GM23338 (cell line): ENCODE measurements at regions not wholly inside any gene's neighbourhood (a gene's known extent, or its start where the extent isn't known, plus 50 kb on each side); places are given as distances from the start of the nearest gene placed in this dataset.
A peak's percentile ranks its signal among the peaks of the same experiment; 100 is the strongest.
"Not testable (repeated sequence)": the region's sequence is repeated elsewhere in the genome, so short reads cannot be mapped to it uniquely, and the experiment has no call there.

Source experiments
- ATAC-seq: fragments of 200-7000 bp; cut with Tn5 transposase; 3 replicates; pipeline ENCODE4 v1.9.1; 2020
- DNase-seq: peaks from one replicate; pipeline ENCODE4 v3.0.0-alpha.2; 2015; ENCODE audit warnings: low spot score
- H2AFZ ChIP-seq: fragments of 200-600 bp; sonication (generic); 2 replicates; pipeline ENCODE4 v1.8.0; 2016; ENCODE audit warnings: antibody characterized with exemption, mild to moderate bottlenecking, moderate library complexity
- H3F3A ChIP-seq: fragments of 200-600 bp; sonication (generic); replicated peaks from 2 replicates; pipeline ENCODE4 v1.8.0; 2017; ENCODE audit warnings: antibody characterized with exemption, mixed run types, low read depth
- H3K27ac ChIP-seq: fragments of 200-600 bp; sonication (generic); 2 replicates; pipeline ENCODE4 v1.6.1; 2016; ENCODE audit warnings: low read depth
- H3K27me3 ChIP-seq: fragments of 200-600 bp; sonication (generic); 2 replicates; pipeline ENCODE4 v1.8.0; 2016; ENCODE audit warnings: mild to moderate bottlenecking, mixed run types, moderate library complexity; ENCODE audit not compliant: insufficient read depth
- H3K36me3 ChIP-seq: fragments of 200-600 bp; sonication (generic); 2 replicates; pipeline ENCODE4 v1.8.0; 2016; ENCODE audit warnings: mild to moderate bottlenecking; ENCODE audit not compliant: insufficient read depth
- H3K4me1 ChIP-seq: fragments of 200-600 bp; sonication (generic); 2 replicates; pipeline ENCODE4 v1.8.0; 2016; ENCODE audit warnings: mild to moderate bottlenecking, moderate library complexity; ENCODE audit not compliant: insufficient read depth
- H3K4me2 ChIP-seq: fragments of 200-600 bp; sonication (generic); 2 replicates; pipeline ENCODE4 v1.7.1; 2017; ENCODE audit warnings: mixed run types
- H3K4me3 ChIP-seq: fragments of 200-600 bp; sonication (generic); 2 replicates; pipeline ENCODE4 v1.6.1; 2016; ENCODE audit warnings: mixed run types
- H3K79me2 ChIP-seq: fragments of 200-600 bp; sonication (generic); replicated peaks from 2 replicates; pipeline ENCODE4 v1.8.0; 2017; ENCODE audit warnings: mild to moderate bottlenecking; ENCODE audit not compliant: insufficient read depth
- H3K9me2 ChIP-seq: fragments of 200-600 bp; sonication (generic); 2 replicates; pipeline ENCODE4 v1.8.0; 2017; ENCODE audit not compliant: insufficient read depth
- H4K20me1 ChIP-seq: fragments of 200-600 bp; sonication (generic); replicated peaks from 2 replicates; pipeline ENCODE4 v1.8.0; 2017; ENCODE audit warnings: mild to moderate bottlenecking; ENCODE audit not compliant: insufficient read depth
- H3K27ac Mint-ChIP-seq: 2 replicates; pipeline ENCODE4 v1.8.0; 2020; ENCODE audit warnings: inconsistent platforms, mild to moderate bottlenecking, moderate library complexity, mixed read lengths
- H3K27me3 Mint-ChIP-seq: 3 replicates; pipeline ENCODE4 v1.8.0; 2022; ENCODE audit warnings: low read depth, mild to moderate bottlenecking, moderate library complexity, mixed read lengths, inconsistent platforms; ENCODE audit not compliant: insufficient read depth, poor library complexity
- H3K36me3 Mint-ChIP-seq: 3 replicates; pipeline ENCODE4 v1.8.0; 2021; ENCODE audit warnings: low read depth, mild to moderate bottlenecking, inconsistent platforms, moderate library complexity, mixed read lengths
- H3K4me1 Mint-ChIP-seq: 3 replicates; pipeline ENCODE4 v1.8.0; 2020; ENCODE audit warnings: mild to moderate bottlenecking, inconsistent platforms, mixed read lengths
- H3K4me3 Mint-ChIP-seq: 3 replicates; pipeline ENCODE4 v1.8.0; 2021; ENCODE audit warnings: moderate library complexity, mild to moderate bottlenecking, inconsistent platforms, mixed read lengths
- H3K9me3 Mint-ChIP-seq: 3 replicates; pipeline ENCODE4 v1.8.0; 2020; ENCODE audit warnings: moderate library complexity, mild to moderate bottlenecking, inconsistent platforms, mixed read lengths
- CREB1 ChIP-seq: fragments of 250-450 bp; sonication (Bioruptor Pico); IDR thresholded peaks from 2 replicates; pipeline ENCODE4 v1.5.0; 2020; ENCODE audit warnings: low read depth, mild to moderate bottlenecking, moderate library complexity
- EZH2phosphoT487 ChIP-seq: fragments of 200-600 bp; sonication (generic); IDR thresholded peaks from one replicate; pipeline ENCODE4 v1.8.1; 2018; ENCODE audit warnings: antibody characterized with exemption; ENCODE audit not compliant: unreplicated experiment
- NANOG ChIP-seq: IDR thresholded peaks from 2 replicates; pipeline ENCODE4 v1.6.1; 2016; ENCODE audit warnings: antibody characterized with exemption, borderline replicate concordance
- POLR2AphosphoS5 ChIP-seq: IDR thresholded peaks from 2 replicates; pipeline ENCODE4 v1.6.1; 2016; ENCODE audit warnings: antibody characterized with exemption, low read depth
- STAT1 ChIP-seq: IDR thresholded peaks from one replicate; pipeline ENCODE4 v1.6.1; 2016; ENCODE audit warnings: antibody characterized with exemption; ENCODE audit not compliant: unreplicated experiment
- TF ChIP-seq, protein P1 (sequence below), 2 experiments: fragments of 200-600 bp in 1 of 2; sonication (generic) in 1 of 2; conservative IDR thresholded peaks; 2 replicates each; pipeline versions ENCODE4 v1.5.1 to v1.6.1; 2016 to 2017; ENCODE audit warnings: antibody characterized with exemption in 2 of 2, low read depth in 2 of 2, mild to moderate bottlenecking in 2 of 2, moderate library complexity in 1 of 2
- TF ChIP-seq, protein P2 (sequence below): IDR thresholded peaks from one replicate; pipeline ENCODE4 v1.6.1; 2018; ENCODE audit warnings: antibody characterized with exemption; ENCODE audit not compliant: unreplicated experiment

DNA sequence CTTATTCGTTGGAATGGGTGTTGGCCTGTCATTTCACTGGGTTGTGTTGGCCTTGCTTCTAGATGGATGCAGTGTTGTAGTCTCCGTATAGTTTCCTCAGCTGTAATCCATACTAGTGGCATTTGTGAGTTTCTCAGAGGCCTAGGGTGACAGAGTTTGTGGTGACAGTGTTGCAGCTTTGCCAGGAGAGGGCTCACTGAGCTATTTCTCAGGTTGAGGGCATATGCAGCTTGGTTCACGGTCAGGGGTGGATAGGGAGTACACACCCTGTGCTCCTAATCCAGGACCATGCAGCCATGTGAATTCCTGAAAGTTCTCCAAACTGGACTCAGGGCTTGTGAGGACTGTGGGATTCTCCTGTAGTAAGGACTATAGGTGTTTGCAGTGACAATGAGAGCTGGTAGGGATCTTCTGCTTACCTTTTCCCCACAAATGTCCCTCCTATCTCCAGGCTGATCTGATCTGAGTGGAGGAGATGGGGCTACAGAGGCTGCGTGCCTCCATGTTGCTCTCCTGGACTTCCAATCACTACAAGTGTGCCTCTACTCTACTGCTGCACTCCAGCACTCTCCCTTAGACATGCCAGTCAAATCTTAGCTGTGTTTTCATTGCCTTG, 229.0 kb downstream of the STK31 start:
- Histone ChIP-seq H3K36me3 (no peaks in the 10 kb centered on the region), H3K4me3 (no peak overlapping the region), H3K27me3 (no peaks in the 10 kb centered on the region), H3K27ac (no peak overlapping the region), H3K4me1 (no peaks in the 10 kb centered on the region), H3F3A (no peaks in the 10 kb centered on the region), H2AFZ (peak overlapping the region; percentile 86), H4K20me1 (no peaks in the 10 kb centered on the region), H3K4me2 (no peak overlapping the region), H3K9me2 (peaks cover 5% of the 10 kb centered on the region; the same call in 1 of the 2 replicates), H3K79me2 (no peaks in the 10 kb centered on the region)
- H3K27ac Mint-ChIP-seq, result no peak overlapping the region
- no peak for TF ChIP-seq EZH2phosphoT487
- TF ChIP-seq, protein P1, sequence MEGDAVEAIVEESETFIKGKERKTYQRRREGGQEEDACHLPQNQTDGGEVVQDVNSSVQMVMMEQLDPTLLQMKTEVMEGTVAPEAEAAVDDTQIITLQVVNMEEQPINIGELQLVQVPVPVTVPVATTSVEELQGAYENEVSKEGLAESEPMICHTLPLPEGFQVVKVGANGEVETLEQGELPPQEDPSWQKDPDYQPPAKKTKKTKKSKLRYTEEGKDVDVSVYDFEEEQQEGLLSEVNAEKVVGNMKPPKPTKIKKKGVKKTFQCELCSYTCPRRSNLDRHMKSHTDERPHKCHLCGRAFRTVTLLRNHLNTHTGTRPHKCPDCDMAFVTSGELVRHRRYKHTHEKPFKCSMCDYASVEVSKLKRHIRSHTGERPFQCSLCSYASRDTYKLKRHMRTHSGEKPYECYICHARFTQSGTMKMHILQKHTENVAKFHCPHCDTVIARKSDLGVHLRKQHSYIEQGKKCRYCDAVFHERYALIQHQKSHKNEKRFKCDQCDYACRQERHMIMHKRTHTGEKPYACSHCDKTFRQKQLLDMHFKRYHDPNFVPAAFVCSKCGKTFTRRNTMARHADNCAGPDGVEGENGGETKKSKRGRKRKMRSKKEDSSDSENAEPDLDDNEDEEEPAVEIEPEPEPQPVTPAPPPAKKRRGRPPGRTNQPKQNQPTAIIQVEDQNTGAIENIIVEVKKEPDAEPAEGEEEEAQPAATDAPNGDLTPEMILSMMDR (conservative IDR thresholded peaks at IDR 0.05; ENCODE audit: low read depth in 2 of 2), result peak; percentile 59 to 85
- peak; percentile 99 for ATAC-seq
- peak; percentile 71 for DNase-seq
- no peaks in the 10 kb centered on the region for H3K27me3 Mint-ChIP-seq
- H3K36me3 Mint-ChIP-seq, result no peaks in the 10 kb centered on the region
- H3K4me1 Mint-ChIP-seq, result no peaks in the 10 kb centered on the region
- H3K9me3 Mint-ChIP-seq, result no peaks in the 10 kb centered on the region; the same call in 1 of the 3 replicates
- H3K4me3 Mint-ChIP-seq, result no peak overlapping the region

DNA sequence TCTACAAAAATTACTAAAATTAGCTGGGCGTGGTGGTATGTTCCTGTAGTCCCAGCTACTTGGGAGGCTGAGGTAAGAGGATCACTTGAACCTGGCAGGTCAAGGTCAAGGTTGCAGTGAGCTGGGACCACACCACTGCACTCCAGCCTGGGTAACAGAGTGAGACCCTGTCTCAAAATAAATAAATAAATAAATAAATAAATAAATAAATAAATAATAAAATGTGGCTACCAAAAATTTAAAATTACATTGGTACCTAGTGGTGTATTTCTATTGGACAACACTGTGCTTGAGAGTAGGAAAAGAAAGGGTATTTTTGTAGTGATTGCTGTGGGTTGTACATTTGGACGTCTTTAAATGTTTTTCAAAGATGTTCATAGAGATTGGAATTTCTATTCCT, 229.7 kb downstream of the STK31 start:
- not testable (repeated sequence) for DNase-seq

GRCh38 chr7:23941551-23941950, 231.5 kb downstream of the STK31 start:
- no peak overlapping the region for H3K4me3 Mint-ChIP-seq
- TF ChIP-seq, protein P1 (conservative IDR thresholded peaks at IDR 0.05; ENCODE audit: low read depth in 2 of 2), result no peak
- TF ChIP-seq, protein P2, sequence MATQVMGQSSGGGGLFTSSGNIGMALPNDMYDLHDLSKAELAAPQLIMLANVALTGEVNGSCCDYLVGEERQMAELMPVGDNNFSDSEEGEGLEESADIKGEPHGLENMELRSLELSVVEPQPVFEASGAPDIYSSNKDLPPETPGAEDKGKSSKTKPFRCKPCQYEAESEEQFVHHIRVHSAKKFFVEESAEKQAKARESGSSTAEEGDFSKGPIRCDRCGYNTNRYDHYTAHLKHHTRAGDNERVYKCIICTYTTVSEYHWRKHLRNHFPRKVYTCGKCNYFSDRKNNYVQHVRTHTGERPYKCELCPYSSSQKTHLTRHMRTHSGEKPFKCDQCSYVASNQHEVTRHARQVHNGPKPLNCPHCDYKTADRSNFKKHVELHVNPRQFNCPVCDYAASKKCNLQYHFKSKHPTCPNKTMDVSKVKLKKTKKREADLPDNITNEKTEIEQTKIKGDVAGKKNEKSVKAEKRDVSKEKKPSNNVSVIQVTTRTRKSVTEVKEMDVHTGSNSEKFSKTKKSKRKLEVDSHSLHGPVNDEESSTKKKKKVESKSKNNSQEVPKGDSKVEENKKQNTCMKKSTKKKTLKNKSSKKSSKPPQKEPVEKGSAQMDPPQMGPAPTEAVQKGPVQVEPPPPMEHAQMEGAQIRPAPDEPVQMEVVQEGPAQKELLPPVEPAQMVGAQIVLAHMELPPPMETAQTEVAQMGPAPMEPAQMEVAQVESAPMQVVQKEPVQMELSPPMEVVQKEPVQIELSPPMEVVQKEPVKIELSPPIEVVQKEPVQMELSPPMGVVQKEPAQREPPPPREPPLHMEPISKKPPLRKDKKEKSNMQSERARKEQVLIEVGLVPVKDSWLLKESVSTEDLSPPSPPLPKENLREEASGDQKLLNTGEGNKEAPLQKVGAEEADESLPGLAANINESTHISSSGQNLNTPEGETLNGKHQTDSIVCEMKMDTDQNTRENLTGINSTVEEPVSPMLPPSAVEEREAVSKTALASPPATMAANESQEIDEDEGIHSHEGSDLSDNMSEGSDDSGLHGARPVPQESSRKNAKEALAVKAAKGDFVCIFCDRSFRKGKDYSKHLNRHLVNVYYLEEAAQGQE, result no peak
- TF ChIP-seq NANOG (no peak), POLR2AphosphoS5 (no peak), STAT1 (no peak), EZH2phosphoT487 (no peak), CREB1 (no peak)

More for the DNA sequence above, 229.7 kb downstream of the STK31 start:
- not testable (repeated sequence) for H3K27ac Mint-ChIP-seq, H4K20me1 ChIP-seq, H3K4me1 ChIP-seq, H3K27me3 ChIP-seq, H3K79me2 ChIP-seq, H3K27me3 Mint-ChIP-seq, H3K4me3 Mint-ChIP-seq, H3K4me3 ChIP-seq, ATAC-seq, H3K9me2 ChIP-seq, H3K4me1 Mint-ChIP-seq, H3K4me2 ChIP-seq, H3K27ac ChIP-seq, H3F3A ChIP-seq, H3K36me3 ChIP-seq, H3K36me3 Mint-ChIP-seq, H2AFZ ChIP-seq, H3K9me3 Mint-ChIP-seq

More at GRCh38 chr7:23941551-23941950, 231.5 kb downstream of the STK31 start:
- H3K4me1 Mint-ChIP-seq, result no peaks in the 10 kb centered on the region
- Histone ChIP-seq H3K27me3 (no peaks in the 10 kb centered on the region), H3K36me3 (no peaks in the 10 kb centered on the region), H3F3A (no peaks in the 10 kb centered on the region), H3K4me1 (no peaks in the 10 kb centered on the region), H3K9me2 (peaks cover 8% of the 10 kb centered on the region; the same call in 1 of the 2 replicates), H3K27ac (no peak overlapping the region), H4K20me1 (no peaks in the 10 kb centered on the region), H2AFZ (no peak overlapping the region), H3K4me2 (no peak overlapping the region), H3K79me2 (no peaks in the 10 kb centered on the region), H3K4me3 (no peak overlapping the region)
- H3K36me3 Mint-ChIP-seq, result peaks cover 5% of the 10 kb centered on the region
- DNase-seq (no peak), ATAC-seq (no peak)
- no peak overlapping the region for H3K27ac Mint-ChIP-seq
- H3K27me3 Mint-ChIP-seq, result no peaks in the 10 kb centered on the region
- H3K9me3 Mint-ChIP-seq, result peaks cover 20% of the 10 kb centered on the region
